ENCODE measurements at regions not wholly inside any gene's neighbourhood (a gene's known extent, or its start where the extent isn't known, plus 50 kb on each side); places are given as distances from the start of the nearest gene placed in this dataset.

DNA sequence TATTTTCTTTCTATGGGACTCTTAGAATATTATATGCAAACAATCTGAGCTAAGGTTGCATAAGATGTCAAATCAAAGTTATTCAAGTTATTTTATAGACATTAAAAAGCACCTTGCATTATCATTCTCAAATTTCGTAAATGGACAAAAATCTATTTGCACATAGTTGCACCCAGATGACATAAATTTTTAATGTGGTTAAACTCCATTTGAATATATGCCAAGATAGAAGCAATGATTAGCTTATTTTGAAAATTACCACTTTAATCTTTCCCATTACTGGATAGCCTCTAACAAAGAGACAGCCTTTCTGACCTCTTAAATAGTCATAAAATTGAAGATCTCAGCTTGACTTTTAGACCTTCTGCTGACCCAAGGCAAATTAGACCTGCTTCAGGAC is 386.8 kb downstream of the RAPGEF2 start:
- H3K27ac ChIP-seq, result no peak overlapping the region
- ChIA-PET CTCF (no interaction called here), POLR2A (no interaction called here)
- 0 out of 3 replicates have a peak, but pooled peaks cover 4% of the 10 kb centered on the region for H3K4me1 ChIP-seq
- no peak for ATAC-seq
- H3K4me2 ChIP-seq, result no peak overlapping the region
- 19% methylated on average over 1 of the region's 1 CpG for WGBS (ENCODE audit: missing lambda C conversion rate)
- H3K4me3 ChIP-seq, result no peak overlapping the region
- no peak for FAIRE-seq
- DNase-seq (ENCODE audit: low read depth in 1 of 2, low spot score in 1 of 2), result no peak
- TF ChIP-seq ZSCAN20 (CRISPR knock-in tag; IDR thresholded peaks at IDR 0.05) (no peak), SMC3 (IDR thresholded peaks at IDR 0.05) (no peak), POLR2A (IDR thresholded peaks at IDR 0.05; ENCODE audit: low read length) (no peak), GATA3 (IDR thresholded peaks at IDR 0.05; ENCODE audit: borderline replicate concordance) (no peak), SREBF2 (IDR thresholded peaks at IDR 0.05) (no peak)
- no peaks in the 10 kb centered on the region for H3K9me3 ChIP-seq

GRCh38 chr4:159495515-159496236 is 392.8 kb downstream of the RAPGEF2 start:
- POLR2A ChIA-PET, result no interaction called here
- 68% methylated on average over 2 of the region's 2 CpGs for WGBS (ENCODE audit: missing lambda C conversion rate)

DNA sequence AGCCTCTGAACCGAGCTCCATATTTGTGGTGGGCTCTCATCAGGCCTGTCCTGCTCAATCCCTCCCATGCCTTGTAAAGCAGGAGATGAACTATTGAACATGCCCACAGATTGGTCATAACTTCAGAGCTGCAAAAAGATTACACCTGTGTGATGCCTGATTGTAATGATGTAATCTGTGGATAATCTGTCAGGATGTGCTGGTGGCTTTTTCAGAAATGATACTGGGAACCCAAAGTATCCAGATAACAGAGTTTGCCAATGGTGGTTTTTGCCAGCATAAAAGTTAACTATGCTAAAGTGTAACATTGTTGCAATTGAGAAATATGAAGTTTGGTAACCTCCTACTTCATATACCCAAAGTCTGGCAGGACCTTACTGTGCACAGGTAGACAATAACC is 393.4 kb downstream of the RAPGEF2 start:
- TF ChIP-seq, protein P1, sequence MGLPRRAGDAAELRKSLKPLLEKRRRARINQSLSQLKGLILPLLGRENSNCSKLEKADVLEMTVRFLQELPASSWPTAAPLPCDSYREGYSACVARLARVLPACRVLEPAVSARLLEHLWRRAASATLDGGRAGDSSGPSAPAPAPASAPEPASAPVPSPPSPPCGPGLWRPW (IDR thresholded peaks at IDR 0.05), result no peak
- TF ChIP-seq JUNB (IDR thresholded peaks at IDR 0.05) (no peak), ZFP36 (IDR thresholded peaks at IDR 0.05; ENCODE audit: borderline replicate concordance, partially characterized antibody) (no peak), SREBF2 (IDR thresholded peaks at IDR 0.05) (no peak), NR3C1 (IDR thresholded peaks at IDR 0.05) (no peak), FOSL2 (IDR thresholded peaks at IDR 0.05) (no peak), FOSL2 (CRISPR knock-in tag; IDR thresholded peaks at IDR 0.05) (no peak), RCOR1 (IDR thresholded peaks at IDR 0.05; ENCODE audit: low read depth, low read length) (no peak), TFCP2L1 (CRISPR knock-in tag; IDR thresholded peaks at IDR 0.05) (no peak), HOXA7 (CRISPR knock-in tag; IDR thresholded peaks at IDR 0.05) (no peak), KDM1A (IDR thresholded peaks at IDR 0.05; ENCODE audit: low read depth) (no peak), JUN (IDR thresholded peaks at IDR 0.05) (no peak), KDM5A (IDR thresholded peaks at IDR 0.05) (no peak), MYC (IDR thresholded peaks at IDR 0.05; ENCODE audit: borderline replicate concordance, low read length) (no peak), HOXB5 (CRISPR knock-in tag; IDR thresholded peaks at IDR 0.05) (no peak), TP53 (CRISPR knock-in tag; IDR thresholded peaks at IDR 0.05) (no peak)
- TF ChIP-seq, protein P2, sequence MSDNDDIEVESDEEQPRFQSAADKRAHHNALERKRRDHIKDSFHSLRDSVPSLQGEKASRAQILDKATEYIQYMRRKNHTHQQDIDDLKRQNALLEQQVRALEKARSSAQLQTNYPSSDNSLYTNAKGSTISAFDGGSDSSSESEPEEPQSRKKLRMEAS (IDR thresholded peaks at IDR 0.05), result no peak
- H3K4me3 ChIP-seq, result no peak overlapping the region
- DNase-seq (ENCODE audit: low read depth in 1 of 2, low spot score in 1 of 2) (no peak), FAIRE-seq (no peak), ATAC-seq (no peak)
- ChIA-PET CTCF (interaction anchor here (1.4 to 2.5 kb wide), 2 partner anchors 8 to 10 kb away, joined by 5 to 8 read pairs; no protein-coding TSS in a partner anchor), POLR2A (no interaction called here)
- H3K4me1 ChIP-seq, result no peaks in the 10 kb centered on the region
- no peaks in the 10 kb centered on the region for H3K9me3 ChIP-seq
- 0% methylated on average over 1 of the region's 1 CpG for WGBS (ENCODE audit: missing lambda C conversion rate)
- H3K4me2 ChIP-seq, result no peak overlapping the region
- no peak overlapping the region for H3K27ac ChIP-seq

More at GRCh38 chr4:159495515-159496236, 392.8 kb downstream of the RAPGEF2 start:
- TF ChIP-seq CHD4 (IDR thresholded peaks at IDR 0.05; ENCODE audit: borderline replicate concordance) (no peak), POLR2A (IDR thresholded peaks at IDR 0.05; ENCODE audit: low read length) (no peak), TFCP2L1 (CRISPR knock-in tag; IDR thresholded peaks at IDR 0.05) (no peak)
- Histone ChIP-seq H3K4me1 (no peaks in the 10 kb centered on the region), H3K4me3 (no peak overlapping the region), H3K4me2 (no peak overlapping the region), H3K9me3 (no peaks in the 10 kb centered on the region), H3K27ac (no peak overlapping the region)
- CTCF ChIA-PET, result interaction anchor here (1.4 to 2.5 kb wide), 2 partner anchors 8 to 9 kb away, joined by 5 to 8 read pairs; no protein-coding TSS in a partner anchor
- FAIRE-seq, result no peak
- no peak for ATAC-seq
- DNase-seq (ENCODE audit: low read depth in 1 of 2, low spot score in 1 of 2), result no peak

- Histone ChIP-seq H3K4me2 (no peak overlapping the region), H3K9me3 (no peaks in the 10 kb centered on the region), H3K27ac (no peak overlapping the region), H3K4me1 (no peaks in the 10 kb centered on the region), H3K4me3 (no peak overlapping the region)
- WGBS (ENCODE audit: missing lambda C conversion rate), result 31% methylated on average over 2 of the region's 2 CpGs
- ATAC-seq (no peak), FAIRE-seq (no peak), DNase-seq (ENCODE audit: low read depth in 1 of 2, low spot score in 1 of 2) (no peak)
- CTCF ChIA-PET, result interaction anchor here (2.5 kb wide), 1 partner anchor 11 kb away, joined by 8 read pairs; no protein-coding TSS in a partner anchor
- TF ChIP-seq JUN (IDR thresholded peaks at IDR 0.05) (no peak), MAFK (IDR thresholded peaks at IDR 0.05; ENCODE audit: partially characterized antibody) (no peak), MAZ (IDR thresholded peaks at IDR 0.05; ENCODE audit: borderline replicate concordance, low read depth, low read length) (no peak), HDAC2 (IDR thresholded peaks at IDR 0.05) (no peak), HOXB13 (CRISPR knock-in tag; IDR thresholded peaks at IDR 0.05; ENCODE audit: low read depth) (no peak), GATA3 (IDR thresholded peaks at IDR 0.05; ENCODE audit: borderline replicate concordance) (no peak), RCOR1 (IDR thresholded peaks at IDR 0.05; ENCODE audit: low read depth, low read length) (no peak), ZNF302 (CRISPR knock-in tag; IDR thresholded peaks at IDR 0.05) (no peak), NR3C1 (IDR thresholded peaks at IDR 0.05) (no peak), KDM5A (IDR thresholded peaks at IDR 0.05) (no peak), HMGXB4 (CRISPR knock-in tag; IDR thresholded peaks at IDR 0.05; ENCODE audit: borderline replicate concordance) (no peak)
- TF ChIP-seq, protein P1 (IDR thresholded peaks at IDR 0.05), result no peak
- POLR2A ChIA-PET, result no interaction called here
Observed at GRCh38 chr4:159497936-159498335, 395.1 kb downstream of the RAPGEF2 start.
